Mesenchymal stem cell (in vitro differentiated cells and primary cell): ENCODE measurements at regions not wholly inside any gene's neighbourhood (a gene's known extent, or its start where the extent isn't known, plus 50 kb on each side); places are given as distances from the start of the nearest gene placed in this dataset.

Experiments
- DNase-seq: peaks from one replicate; pipeline ENCODE4 v3.0.0-alpha.2; 2013
- H2AFZ ChIP-seq: one replicate; pipeline ENCODE4 v1.6.1; 2013; ENCODE audit warnings: low read depth, mild to moderate bottlenecking, control low read depth, inconsistent platforms, low read length, moderate library complexity
- H2AK5ac ChIP-seq: 2 replicates; pipeline ENCODE4 v1.6.1; 2013; ENCODE audit warnings: low read length, moderate library complexity, mild to moderate bottlenecking, inconsistent platforms; ENCODE audit not compliant: severe bottlenecking
- H2BK120ac ChIP-seq: one replicate; pipeline ENCODE4 v1.6.1; 2013; ENCODE audit warnings: low read depth, mild to moderate bottlenecking, inconsistent platforms, low read length, moderate library complexity
- H2BK12ac ChIP-seq, 2 experiments: one replicate each; pipeline ENCODE4 v1.6.1; 2013; ENCODE audit warnings: inconsistent platforms in 2 of 2, low read length in 2 of 2, mild to moderate bottlenecking in 2 of 2, moderate library complexity in 2 of 2, control low read depth in 1 of 2
- H2BK15ac ChIP-seq: one replicate; pipeline ENCODE4 v1.6.1; 2013; ENCODE audit warnings: mild to moderate bottlenecking, low read depth, inconsistent platforms; ENCODE audit not compliant: poor library complexity, severe bottlenecking
- H2BK5ac ChIP-seq: 2 replicates; pipeline ENCODE4 v1.6.1; 2013; ENCODE audit warnings: low read depth, mild to moderate bottlenecking, low read length, control low read depth, inconsistent platforms; ENCODE audit not compliant: poor library complexity, severe bottlenecking
- H3K14ac ChIP-seq, 2 experiments: one replicate each; pipeline ENCODE4 v1.6.1; 2013; ENCODE audit warnings: inconsistent platforms in 2 of 2, low read length in 2 of 2, control low read depth in 1 of 2, mild to moderate bottlenecking in 1 of 2, moderate library complexity in 1 of 2
- H3K18ac ChIP-seq, 2 experiments: one replicate each; pipeline ENCODE4 v1.6.1; 2013; ENCODE audit warnings: inconsistent platforms in 2 of 2, low read length in 2 of 2, control low read depth in 1 of 2, low read depth in 1 of 2, mild to moderate bottlenecking in 1 of 2
- H3K23ac ChIP-seq, 2 experiments: one replicate each; pipeline ENCODE4 v1.6.1; 2013; ENCODE audit warnings: inconsistent platforms in 2 of 2, low read length in 2 of 2, mild to moderate bottlenecking in 2 of 2, moderate library complexity in 2 of 2, control low read depth in 1 of 2
- H3K27ac ChIP-seq: 2 replicates; pipeline ENCODE4 v1.5.1; 2013; ENCODE audit warnings: mild to moderate bottlenecking, moderate library complexity, low read length, control low read depth, inconsistent platforms; ENCODE audit not compliant: poor library complexity, severe bottlenecking
- H3K27me3 ChIP-seq, 2 experiments: 2 replicates each; pipeline versions ENCODE4 v1.6.1 to v1.7.0; 2013; ENCODE audit warnings: low read length in 2 of 2, mild to moderate bottlenecking in 2 of 2, moderate library complexity in 2 of 2, control low read depth in 1 of 2, inconsistent platforms in 1 of 2; ENCODE audit not compliant: control insufficient read depth in 1 of 2, insufficient read depth in 1 of 2
- H3K36me3 ChIP-seq, 2 experiments: 2 replicates each; pipeline versions ENCODE4 v1.6.1 to v1.7.0; 2013; ENCODE audit warnings: low read length in 2 of 2, control low read depth in 1 of 2, inconsistent platforms in 1 of 2, low read depth in 1 of 2, mild to moderate bottlenecking in 1 of 2; ENCODE audit not compliant: insufficient read depth in 2 of 2, control insufficient read depth in 1 of 2
- H3K4ac ChIP-seq, 2 experiments: one replicate each; pipeline ENCODE4 v1.6.1; 2013; ENCODE audit warnings: inconsistent platforms in 2 of 2, low read length in 2 of 2, mild to moderate bottlenecking in 2 of 2, moderate library complexity in 2 of 2, control low read depth in 1 of 2, low read depth in 1 of 2
- H3K4me1 ChIP-seq: 2 replicates; pipeline ENCODE4 v1.6.1; 2013; ENCODE audit warnings: low read depth, low read length, control low read depth; ENCODE audit not compliant: control insufficient read depth, insufficient read depth
- H3K4me2 ChIP-seq: 2 replicates; pipeline ENCODE4 v1.6.1; 2013; ENCODE audit warnings: low read length, mild to moderate bottlenecking, inconsistent platforms; ENCODE audit not compliant: poor library complexity, severe bottlenecking
- H3K4me3 ChIP-seq, 2 experiments: 2 replicates each; pipeline versions ENCODE4 v1.5.1 to v1.7.0; 2013; ENCODE audit warnings: low read length in 2 of 2, mild to moderate bottlenecking in 2 of 2, control low read depth in 1 of 2, low read depth in 1 of 2; ENCODE audit not compliant: insufficient read depth in 1 of 2
- H3K79me1 ChIP-seq: replicated peaks from 2 replicates; pipeline ENCODE4 v1.6.1; 2013; ENCODE audit warnings: mild to moderate bottlenecking, control low read depth, low read length, inconsistent platforms; ENCODE audit not compliant: poor library complexity, severe bottlenecking
- H3K9ac ChIP-seq: 2 replicates; pipeline ENCODE4 v1.7.0; 2013; ENCODE audit warnings: mild to moderate bottlenecking, low read length, moderate library complexity
- H3K9me3 ChIP-seq: 2 replicates; pipeline ENCODE4 v1.7.0; 2013; ENCODE audit warnings: mild to moderate bottlenecking, low read length; ENCODE audit not compliant: control insufficient read depth
- H4K8ac ChIP-seq: one replicate; pipeline ENCODE4 v1.6.1; 2013; ENCODE audit warnings: inconsistent platforms, mild to moderate bottlenecking, low read length, moderate library complexity
- H4K91ac ChIP-seq: one replicate; pipeline ENCODE4 v1.6.1; 2013; ENCODE audit warnings: mild to moderate bottlenecking, low read length, inconsistent platforms
- WGBS: methylation state at CpG from one replicate; pipeline ENCODE4 v1.1.7; 2013; ENCODE audit warnings: mixed read lengths; 5-methylcytosine and 5-hydroxymethylcytosine counted together

DNA sequence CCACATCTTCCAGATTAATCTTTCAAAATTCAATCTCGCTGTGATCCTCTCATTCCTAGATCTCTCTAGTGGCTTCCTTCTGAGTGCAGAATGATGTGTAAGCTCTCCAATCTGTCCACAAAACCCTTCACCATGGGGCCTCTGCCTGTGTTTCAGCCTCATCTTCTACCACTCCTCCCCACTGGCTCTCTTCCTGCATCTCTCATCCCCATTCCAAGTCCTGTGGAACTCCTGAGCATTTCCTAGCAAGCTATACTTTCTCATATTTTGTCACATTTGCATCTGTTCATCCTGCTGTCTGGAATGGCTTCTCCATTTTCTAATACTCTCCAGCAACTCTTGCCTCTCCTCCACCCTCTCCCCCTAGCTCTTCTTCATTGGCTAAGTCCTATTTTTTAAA, 242.0 kb upstream of the DAAM1 start:
- WGBS = 71% methylated on average over 1 of the region's 1 CpG
- H2BK12ac ChIP-seq = no peak overlapping the region
- no peak overlapping the region for H3K4me2 ChIP-seq
- no peaks in the 10 kb centered on the region for H3K36me3 ChIP-seq
- peaks cover 0 to 25% of the 10 kb centered on the region in 2 experiments for H3K27me3 ChIP-seq
- no peaks in the 10 kb centered on the region for H3K79me1 ChIP-seq
- H2AFZ ChIP-seq = no peak overlapping the region
- no peak overlapping the region for H3K27ac ChIP-seq
- H4K91ac ChIP-seq = no peak overlapping the region
- H4K8ac ChIP-seq = no peak overlapping the region
- H2AK5ac ChIP-seq = no peak overlapping the region
- no peak overlapping the region for H3K14ac ChIP-seq
- no peak overlapping the region for H3K4me3 ChIP-seq
- H2BK5ac ChIP-seq = no peak overlapping the region
- H3K23ac ChIP-seq = no peak overlapping the region
- H2BK15ac ChIP-seq = no peak overlapping the region
- no peak overlapping the region for H3K9ac ChIP-seq
- no peaks in the 10 kb centered on the region for H3K4me1 ChIP-seq
- no peak overlapping the region for H3K4ac ChIP-seq
- DNase-seq = no peak
- H2BK120ac ChIP-seq = no peak overlapping the region
- no peak overlapping the region for H3K18ac ChIP-seq
- peaks cover 18% of the 10 kb centered on the region for H3K9me3 ChIP-seq

DNA sequence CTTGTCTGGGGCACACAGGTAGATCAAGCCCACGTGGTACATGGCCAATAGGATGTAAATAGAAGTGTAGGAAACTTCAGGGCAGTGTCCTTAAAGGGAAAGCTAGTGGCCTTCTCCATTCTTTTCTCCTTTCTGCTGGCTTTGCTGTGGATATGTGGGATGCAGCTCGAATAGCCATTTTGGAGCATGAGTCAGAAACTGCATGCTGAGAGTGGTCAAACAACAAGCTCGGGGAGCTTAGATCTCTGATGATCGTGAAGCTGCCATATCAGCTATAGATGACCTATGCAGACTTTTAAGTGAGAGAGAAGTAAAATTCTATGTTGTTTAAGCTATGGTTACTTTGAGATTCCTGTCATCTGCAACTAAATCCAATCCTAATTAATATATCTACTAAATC, 241.3 kb upstream of the DAAM1 start:
- WGBS = 75% methylated on average over 4 of the region's 4 CpGs
- Histone ChIP-seq H3K23ac (no peak overlapping the region), H3K27ac (no peak overlapping the region), H3K9me3 (peaks cover 21% of the 10 kb centered on the region), H3K36me3 (no peaks in the 10 kb centered on the region), H2AK5ac (no peak overlapping the region), H4K8ac (no peak overlapping the region), H3K27me3 (peaks cover 0 to 25% of the 10 kb centered on the region in 2 experiments), H3K14ac (no peak overlapping the region), H3K4ac (no peak overlapping the region), H3K79me1 (no peaks in the 10 kb centered on the region), H3K4me2 (no peak overlapping the region), H3K4me1 (no peaks in the 10 kb centered on the region), H2BK15ac (no peak overlapping the region), H2AFZ (no peak overlapping the region), H2BK12ac (no peak overlapping the region), H3K9ac (no peak overlapping the region), H2BK120ac (no peak overlapping the region), H3K4me3 (no peak overlapping the region), H2BK5ac (no peak overlapping the region), H4K91ac (no peak overlapping the region), H3K18ac (no peak overlapping the region)
- DNase-seq = no peak

DNA sequence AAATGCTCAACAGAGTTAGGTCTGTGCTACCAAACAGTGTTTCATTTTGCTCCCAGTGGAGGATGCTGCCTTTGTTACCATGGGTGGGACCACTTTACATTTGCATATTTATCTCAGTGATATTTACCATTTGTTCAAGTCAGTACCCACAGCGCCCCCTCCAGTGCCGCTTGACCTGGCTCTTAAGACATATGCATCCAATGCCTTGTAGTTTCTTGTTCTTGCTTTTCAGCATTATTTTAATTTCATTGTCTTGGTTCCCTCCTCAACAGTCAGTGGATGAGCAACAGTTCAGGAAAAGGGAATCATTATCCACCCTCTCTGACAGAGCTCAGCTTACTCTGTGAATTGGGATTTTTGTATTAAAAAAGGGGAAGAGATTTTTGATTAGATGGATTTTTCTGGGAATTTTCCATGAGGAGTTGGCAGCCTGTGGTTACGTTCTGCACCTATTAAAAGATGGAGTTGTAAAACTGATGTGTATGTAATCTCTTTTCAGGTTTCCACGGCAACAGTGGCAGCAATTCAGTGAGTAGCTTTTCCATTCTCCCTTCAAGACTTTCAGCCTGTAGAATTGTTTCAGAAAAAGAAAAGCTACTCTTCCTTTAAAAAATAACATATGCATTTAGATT, 240.5 kb upstream of the DAAM1 start:
- H3K4me2 ChIP-seq = no peak overlapping the region
- no peak overlapping the region for H3K9ac ChIP-seq

DNA sequence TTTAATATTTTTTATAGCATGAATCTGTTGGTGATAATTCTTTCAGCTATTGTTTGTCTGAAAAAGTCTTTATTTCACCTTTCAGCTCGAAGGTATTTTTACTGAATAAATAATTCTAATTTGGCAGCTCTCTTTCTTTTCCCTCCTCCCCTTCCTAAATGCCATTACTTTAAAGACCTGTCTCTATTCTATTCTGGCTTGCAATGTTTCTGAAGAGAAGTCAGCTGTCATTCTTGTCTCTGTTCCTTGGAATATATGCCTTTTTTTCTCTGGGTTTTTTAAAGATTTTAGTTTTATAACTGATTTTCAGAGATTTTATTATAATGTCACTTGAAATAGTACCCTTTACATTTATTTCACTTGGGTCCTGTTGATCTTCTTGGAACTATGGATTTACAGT, 237.9 kb upstream of the DAAM1 start:
- H3K27me3 ChIP-seq = peaks cover 0 to 17% of the 10 kb centered on the region in 2 experiments
- H2BK5ac ChIP-seq = no peak overlapping the region
- H2BK15ac ChIP-seq = no peak overlapping the region
- H2AFZ ChIP-seq = no peak overlapping the region
- H3K14ac ChIP-seq = no peak overlapping the region
- 83% methylated on average over 1 of the region's 1 CpG for WGBS
- no peak for DNase-seq
- H3K4ac ChIP-seq = no peak overlapping the region
- H3K23ac ChIP-seq = no peak overlapping the region
- H2BK120ac ChIP-seq = no peak overlapping the region
- H2BK12ac ChIP-seq = no peak overlapping the region
- no peak overlapping the region for H3K4me2 ChIP-seq
- H3K4me3 ChIP-seq = no peak overlapping the region
- no peak overlapping the region for H2AK5ac ChIP-seq
- H4K91ac ChIP-seq = no peak overlapping the region
- H3K4me1 ChIP-seq = no peaks in the 10 kb centered on the region
- H3K9me3 ChIP-seq = peaks cover 21% of the 10 kb centered on the region
- H3K36me3 ChIP-seq = no peaks in the 10 kb centered on the region
- H3K18ac ChIP-seq = no peak overlapping the region
- H4K8ac ChIP-seq = no peak overlapping the region
- no peak overlapping the region for H3K9ac ChIP-seq
- H3K79me1 ChIP-seq = no peaks in the 10 kb centered on the region
- H3K27ac ChIP-seq = no peak overlapping the region

More for the DNA sequence above, 240.5 kb upstream of the DAAM1 start:
- Histone ChIP-seq H2BK15ac (no peak overlapping the region), H2BK120ac (no peak overlapping the region), H3K27ac (no peak overlapping the region), H3K4me1 (no peaks in the 10 kb centered on the region), H3K14ac (no peak overlapping the region), H3K27me3 (peaks cover 0 to 25% of the 10 kb centered on the region in 2 experiments), H2BK5ac (no peak overlapping the region), H2AFZ (no peak overlapping the region), H2BK12ac (no peak overlapping the region), H3K36me3 (no peaks in the 10 kb centered on the region), H3K23ac (no peak overlapping the region), H4K8ac (no peak overlapping the region), H3K18ac (peak overlapping the region in 1 of 2 experiments; percentile 15), H3K4me3 (no peak overlapping the region), H3K9me3 (peaks cover 21% of the 10 kb centered on the region), H3K4ac (no peak overlapping the region), H2AK5ac (no peak overlapping the region), H4K91ac (no peak overlapping the region), H3K79me1 (no peaks in the 10 kb centered on the region)
- WGBS = 99% methylated on average over 3 of the region's 4 CpGs
- peak; percentile 16 for DNase-seq
